HG03442 (cell line): ENCODE measurements at regions not wholly inside any gene's neighbourhood (a gene's known extent, or its start where the extent isn't known, plus 50 kb on each side); places are given as distances from the start of the nearest gene placed in this dataset.
A peak's percentile ranks its signal among the peaks of the same experiment; 100 is the strongest.
"Not testable (repeated sequence)": the region's sequence is repeated elsewhere in the genome, so short reads cannot be mapped to it uniquely, and the experiment has no call there.

Experiments used
- ATAC-seq: cut with Tn5 transposase; IDR thresholded peaks from one replicate; pipeline ENCODE4 v1.9.1; 2021; ENCODE audit warnings: mild to moderate bottlenecking, moderate library complexity; ENCODE audit not compliant: unreplicated experiment

DNA sequence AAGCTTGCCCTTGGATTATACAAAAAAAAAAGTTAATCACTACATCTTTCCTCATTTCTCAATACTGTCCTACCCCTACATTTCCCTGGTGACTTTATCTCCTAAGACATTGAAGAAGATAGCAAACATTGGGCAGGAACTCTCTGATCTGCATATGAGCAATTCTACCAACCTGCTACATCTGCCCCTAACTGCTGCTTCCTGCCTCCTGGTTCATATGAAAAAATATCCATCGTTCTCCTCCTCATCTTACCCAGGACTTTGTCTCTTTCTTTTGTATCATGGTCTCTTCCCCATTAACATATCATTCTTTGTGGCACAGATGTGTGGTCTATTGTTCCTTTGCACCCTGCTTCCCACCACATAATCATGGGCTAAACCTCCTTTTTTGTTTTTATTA is 139.7 kb upstream of the PCGF5 start:
- ATAC-seq = no peak

DNA sequence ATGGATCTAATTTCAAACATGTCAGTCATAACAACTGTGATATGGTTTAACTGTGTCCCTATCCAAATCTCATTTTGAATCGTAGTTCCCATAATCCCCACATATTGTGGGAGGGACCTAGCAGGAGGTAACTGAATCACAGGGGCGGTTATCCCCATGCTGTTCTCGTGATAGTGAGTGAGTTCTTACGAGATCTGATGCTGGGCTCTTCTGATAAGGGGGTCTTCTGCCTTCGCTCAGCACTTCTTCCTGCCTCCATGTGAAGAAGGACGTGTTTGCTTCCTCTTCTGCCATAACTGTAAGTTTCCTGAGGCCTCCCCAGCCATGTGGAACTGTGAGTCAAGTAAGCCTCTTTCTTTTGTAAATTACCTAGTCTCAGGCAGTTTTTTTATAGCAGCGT is 138.0 kb upstream of the PCGF5 start:
- no peak for ATAC-seq

DNA sequence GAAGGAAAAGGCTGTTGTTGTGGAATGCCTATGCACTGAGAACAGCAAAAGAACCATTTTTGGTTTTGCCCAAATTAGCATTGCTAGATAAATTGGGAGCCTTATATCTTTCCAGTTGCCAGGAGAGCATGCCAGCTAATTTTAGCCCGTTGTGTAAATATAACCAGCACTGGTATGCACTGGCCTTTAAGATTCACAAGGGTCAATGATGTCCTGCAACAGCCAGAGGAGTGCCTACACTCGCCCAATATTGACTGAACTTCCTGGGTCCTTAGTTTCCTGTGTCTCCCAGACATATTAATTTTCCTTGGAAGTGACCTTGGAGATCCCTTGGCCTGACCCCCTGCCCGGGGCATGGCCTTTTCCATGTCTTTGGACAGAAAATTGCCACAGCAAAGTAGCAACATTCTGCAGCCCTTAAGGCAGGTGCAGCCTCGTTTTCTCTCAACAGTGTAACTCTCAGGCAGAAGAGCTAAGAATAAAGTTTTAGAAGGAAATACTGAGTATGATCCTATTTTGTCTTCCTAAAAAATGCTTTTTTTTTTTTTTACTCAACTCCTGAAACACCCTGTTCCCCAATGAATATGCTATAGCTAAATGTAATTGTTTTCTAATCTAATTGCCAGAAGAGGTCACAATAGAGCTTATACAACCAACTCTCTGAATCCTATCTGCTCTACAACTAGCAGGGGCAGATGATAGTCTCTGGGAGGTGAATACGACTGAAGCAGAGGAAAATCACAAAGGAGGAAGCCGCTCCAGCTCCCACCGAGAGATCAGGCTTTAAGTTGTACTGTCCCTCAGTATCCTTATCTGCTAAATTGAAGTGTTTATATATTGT is 131.9 kb upstream of the PCGF5 start:
- ATAC-seq = no peak

DNA sequence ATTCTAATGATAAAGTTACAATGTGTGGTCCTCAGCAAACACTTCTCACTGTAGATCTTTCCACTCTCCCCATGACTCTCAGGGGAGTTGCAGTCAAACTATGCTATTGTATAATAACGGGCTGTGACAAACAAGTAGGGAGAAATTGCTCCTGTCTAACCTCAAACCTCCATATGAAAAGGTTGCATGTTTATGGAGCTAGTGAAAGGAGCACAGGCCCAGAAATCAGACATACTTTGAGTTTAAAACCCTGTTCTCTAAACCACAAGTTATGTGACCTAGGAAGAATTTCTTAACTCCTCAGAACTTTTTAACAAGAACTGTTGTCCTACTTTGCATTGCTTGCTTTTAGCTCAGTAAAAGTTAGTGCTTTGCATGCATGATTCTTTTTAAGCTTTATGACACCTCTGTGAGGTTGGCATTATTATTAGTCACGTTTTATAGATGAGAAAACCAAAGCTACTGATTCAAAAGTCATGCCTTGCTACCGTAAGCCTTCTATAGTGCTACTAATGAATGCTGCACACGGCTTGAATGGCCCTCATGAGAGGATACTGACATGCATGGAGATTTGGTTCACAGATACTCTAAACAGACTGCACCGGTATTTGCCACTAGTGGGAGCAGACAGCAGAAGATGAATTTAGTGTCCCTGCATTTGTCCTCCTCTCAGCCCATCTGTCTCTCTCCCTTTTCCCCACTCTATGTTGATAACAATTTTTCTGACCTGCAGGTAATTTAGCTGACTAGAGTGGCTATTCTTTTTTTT is 129.5 kb upstream of the PCGF5 start:
- no peak for ATAC-seq

DNA sequence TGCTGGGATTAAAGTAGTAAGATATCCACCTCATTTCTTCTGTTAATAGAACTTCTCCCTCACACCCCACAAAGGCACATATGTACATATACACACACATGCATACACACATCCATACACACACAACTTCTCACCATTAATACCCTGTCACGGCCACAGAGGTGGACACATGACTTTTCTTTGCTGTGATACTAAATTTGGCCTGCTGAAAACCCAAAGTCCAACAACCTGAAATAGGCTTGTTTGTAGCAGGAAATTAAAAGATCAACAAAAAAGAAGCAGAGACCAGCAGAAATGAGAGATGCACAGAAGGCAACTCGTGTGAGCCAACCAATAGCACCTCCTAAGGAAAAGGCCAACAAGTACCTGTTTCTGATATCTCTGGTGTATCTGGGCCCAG is 128.7 kb upstream of the PCGF5 start:
- no peak for ATAC-seq

DNA sequence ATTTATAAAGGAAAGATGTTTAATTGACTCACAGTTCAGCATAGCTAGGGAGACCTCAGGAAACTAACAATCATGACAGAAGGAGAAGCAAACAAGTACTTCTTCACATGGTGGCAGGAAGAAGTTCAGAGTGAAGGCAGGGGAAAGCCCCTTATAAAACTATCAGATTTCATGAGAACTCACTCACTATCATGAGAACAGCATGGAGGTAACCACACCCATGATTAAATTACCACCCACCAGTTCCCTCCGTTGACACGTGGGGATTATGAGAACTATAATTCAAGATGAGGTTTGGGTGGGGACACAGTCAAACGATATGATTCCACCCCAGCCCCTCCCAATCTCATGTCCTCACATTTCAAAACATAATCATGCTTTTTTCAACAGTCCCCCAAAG is 124.2 kb upstream of the PCGF5 start:
- ATAC-seq = no peak

DNA sequence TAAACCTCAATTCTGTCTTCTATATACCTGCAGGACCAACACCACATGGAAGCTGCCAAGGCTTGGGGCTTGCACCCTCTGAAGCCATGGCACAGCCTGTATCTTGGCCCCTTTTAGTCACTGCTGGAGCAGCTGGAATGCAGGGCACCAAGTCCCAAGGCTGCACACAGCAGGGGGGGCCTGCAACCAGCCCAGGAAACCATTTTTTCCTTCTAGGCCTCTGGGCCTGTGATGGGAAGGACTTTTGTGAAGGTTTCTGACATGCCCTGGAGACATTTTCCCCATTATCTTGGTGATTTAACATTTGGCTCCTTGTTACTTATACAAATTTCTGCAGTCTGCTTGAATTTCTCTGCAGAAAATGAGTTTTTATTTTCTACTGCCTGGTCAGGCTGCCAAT is 123.2 kb upstream of the PCGF5 start:
- ATAC-seq = no peak

DNA sequence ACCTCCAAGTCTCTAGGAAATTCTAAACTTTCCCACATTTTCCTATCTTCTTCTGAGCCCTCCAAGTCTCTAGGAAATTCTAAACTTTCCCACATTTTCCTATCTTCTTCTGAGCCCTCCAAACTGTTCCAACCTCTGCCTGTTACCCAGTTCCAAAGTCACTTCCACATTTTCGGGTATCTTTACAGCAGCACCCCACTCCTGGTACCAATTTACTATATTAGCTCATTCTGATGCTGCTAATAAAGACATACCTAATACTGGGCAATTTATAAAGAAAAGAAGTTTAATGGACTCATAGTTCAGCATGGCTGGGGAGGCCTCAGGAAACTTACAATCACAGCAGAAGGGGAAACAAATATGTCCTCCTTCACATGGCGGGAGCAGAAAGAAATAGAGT is 122.4 kb upstream of the PCGF5 start:
- ATAC-seq = not testable (repeated sequence)

DNA sequence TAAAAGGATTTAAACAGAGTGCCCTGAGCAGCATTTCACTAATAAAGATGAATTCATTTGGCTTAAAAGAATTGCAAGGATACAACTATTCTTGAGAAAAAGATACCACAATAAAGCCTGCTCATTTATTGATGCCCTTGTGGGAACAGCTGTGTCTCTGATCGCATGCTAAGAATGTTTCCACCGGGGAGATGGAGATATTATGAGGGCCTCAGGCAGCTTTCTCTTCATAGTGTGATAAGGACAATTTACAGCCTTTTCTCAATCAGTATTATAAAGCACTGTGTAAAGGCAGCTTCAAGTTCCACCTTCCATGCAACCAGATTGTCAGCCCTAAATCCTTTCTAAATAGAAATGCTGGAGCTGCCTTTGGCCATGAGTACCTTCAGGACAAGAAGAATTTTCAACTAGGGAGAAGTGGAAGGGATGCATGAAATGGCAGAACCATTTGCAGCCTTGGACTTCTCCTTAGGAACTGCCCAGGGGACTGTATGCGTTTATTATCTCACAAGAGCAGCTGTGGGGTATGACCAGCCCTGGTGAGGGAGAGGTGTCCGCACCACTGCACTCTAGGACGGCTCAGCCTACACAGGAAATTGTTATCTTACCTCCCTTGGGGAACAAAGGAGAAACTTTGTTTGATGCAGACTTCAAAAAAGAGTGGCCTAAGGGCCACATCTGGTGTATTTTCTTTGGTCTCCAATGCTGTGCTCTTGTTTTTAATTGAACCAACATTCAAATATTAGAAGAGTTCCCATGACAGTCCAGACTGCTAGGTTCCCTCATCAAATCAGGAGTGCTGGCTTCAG is 116.9 kb upstream of the PCGF5 start:
- peak; percentile 68 for ATAC-seq

DNA sequence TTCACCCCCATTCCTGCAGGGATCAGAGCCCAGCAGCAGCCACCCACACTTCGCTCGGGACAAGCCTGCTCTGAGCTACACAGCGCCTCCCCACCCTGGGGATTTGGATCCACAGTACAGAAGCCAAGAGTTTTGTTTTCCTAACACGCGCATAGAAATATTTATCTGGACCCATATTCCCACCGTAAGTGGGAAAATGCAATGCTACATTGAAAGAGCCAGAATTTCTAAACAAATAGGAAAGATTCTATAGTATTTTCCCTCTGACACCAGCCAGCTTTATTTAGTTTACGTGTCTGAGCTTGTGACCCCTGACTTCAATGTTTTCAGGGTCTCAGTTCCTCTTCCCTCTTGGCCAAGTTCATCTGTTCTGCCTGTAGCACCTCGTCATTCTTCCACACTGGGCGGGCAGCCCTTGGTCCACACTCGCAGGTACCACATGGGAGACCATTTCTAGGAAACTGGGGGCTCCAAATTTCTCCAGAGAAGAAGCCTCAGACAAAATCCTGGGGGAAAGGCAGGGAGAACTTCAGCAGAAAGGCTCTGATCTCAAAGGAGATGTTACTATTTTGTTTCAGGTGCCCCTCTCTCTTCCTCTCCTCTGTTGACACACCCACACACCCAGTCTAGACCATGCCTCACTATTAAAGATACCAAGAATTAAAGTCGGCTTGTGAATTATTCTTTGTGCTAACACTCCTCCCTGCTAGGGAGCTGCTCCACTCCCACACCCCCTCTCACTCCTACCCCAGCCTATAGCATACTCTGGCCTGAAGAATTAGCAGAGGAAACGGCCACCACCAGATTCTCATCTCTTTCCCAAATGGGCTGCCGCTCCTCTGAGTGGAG is 116.0 kb upstream of the PCGF5 start:
- no peak for ATAC-seq

DNA sequence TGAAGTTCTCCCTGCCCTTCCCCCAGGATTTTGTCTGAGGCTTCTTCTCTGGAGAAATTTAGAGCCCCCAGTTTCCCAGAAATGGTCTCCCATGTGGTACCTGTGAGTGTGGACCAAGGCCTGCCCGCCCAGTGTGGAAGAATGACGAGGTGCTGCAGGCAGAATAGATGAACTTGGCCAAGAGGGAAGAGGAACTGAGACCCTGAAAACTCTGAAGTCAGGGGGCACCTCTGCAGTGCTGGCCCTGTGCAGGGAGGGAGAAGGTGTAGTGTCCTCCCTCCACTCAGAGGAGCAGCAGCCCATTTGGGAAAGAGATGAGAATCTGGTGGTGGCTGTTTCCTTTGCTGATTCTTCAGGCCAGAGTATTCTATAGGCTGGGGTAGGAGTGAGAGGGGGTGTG is 115.2 kb upstream of the PCGF5 start:
- no peak for ATAC-seq

DNA sequence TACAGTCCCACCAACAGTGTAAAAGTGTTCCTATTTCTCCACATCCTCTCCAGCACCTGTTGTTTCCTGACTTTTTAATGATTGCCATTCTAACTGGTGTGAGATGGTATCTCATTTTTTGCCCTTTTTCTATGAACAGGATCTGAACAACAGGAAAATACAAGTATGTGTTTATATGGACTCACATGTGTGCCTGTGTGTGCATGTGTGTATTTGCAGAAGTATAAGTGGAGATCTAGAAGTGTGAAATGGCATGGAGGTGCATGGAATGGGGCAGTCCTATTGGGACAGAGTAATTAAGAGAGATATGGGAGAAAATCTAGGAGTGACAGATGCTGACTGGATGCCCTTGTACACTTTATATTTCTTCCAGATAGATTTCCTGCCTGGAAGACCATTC is 111.6 kb upstream of the PCGF5 start:
- ATAC-seq = no peak

DNA sequence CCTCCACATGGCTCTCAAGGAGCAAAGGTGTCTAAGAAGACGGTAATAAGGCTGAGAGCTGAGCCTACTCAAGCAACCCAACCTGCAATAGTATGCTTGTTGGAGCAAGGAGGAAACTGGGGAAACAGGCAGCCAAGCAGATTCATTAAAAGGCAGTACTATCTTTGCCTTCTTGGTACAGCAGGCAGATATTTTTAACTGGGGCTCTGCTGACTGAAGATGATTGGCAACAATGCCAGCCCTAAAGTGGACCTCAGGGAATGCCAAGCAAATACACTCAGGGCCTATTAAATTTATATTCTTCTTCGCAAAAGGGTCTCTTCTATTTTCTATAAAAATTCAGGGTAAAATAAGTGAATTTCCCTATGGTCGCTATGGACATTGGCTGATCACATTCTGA is 109.4 kb upstream of the PCGF5 start:
- no peak for ATAC-seq

DNA sequence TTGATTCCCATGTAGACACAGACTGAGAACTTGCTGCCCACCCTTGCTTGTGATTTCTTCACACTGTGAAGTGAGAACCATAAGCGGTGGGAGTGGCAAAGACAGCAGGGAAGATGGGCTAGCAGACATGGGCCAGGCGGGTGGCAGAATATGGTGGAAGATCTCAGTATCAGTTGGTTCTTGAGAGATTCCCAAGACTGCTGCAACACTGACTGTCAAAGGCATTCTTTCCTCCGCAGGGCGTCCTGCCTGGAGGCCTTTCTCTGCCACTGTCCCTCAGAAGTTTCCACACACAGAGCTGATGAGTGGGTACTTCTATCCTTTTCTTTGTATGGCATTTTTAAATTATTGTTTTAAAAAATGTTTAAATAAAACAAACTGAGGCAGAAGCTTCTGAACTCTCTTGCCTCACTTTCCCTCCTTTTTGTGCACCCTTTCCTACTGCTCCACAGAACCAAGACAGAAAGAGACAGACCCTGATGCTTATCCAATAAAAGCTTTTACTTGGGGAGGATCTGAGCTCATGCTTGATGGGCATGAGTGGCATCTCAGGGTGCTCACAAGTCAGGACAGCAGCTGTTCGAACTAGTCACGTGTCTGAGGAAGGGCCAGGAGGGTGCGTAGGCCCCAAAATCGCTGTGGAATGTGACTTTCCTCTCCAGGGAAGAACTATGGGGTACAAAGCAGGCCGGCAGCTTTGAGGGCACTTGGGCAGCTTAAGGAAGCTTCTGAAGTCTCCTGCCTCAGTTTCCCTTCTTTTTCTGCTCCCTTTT is 104.7 kb upstream of the PCGF5 start:
- no peak for ATAC-seq

DNA sequence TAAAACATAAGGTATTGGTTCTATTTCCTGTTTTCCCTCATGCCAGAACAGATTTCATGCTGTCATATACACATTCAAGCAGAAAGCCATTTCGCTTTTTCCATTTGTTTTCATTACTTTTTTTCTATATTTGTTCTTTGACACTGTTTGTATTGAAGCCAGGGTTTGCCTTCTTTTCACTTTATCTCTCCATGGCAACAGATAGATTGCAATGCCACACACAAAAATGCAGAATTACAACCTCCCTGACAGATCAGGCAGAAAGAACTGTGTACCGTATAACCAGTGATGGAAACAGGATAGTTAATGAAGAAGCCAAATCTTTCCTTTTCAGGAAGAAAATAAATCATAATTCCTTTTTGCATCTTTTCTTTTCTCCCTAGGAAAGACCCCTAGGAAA is 103.0 kb upstream of the PCGF5 start:
- no peak for ATAC-seq

DNA sequence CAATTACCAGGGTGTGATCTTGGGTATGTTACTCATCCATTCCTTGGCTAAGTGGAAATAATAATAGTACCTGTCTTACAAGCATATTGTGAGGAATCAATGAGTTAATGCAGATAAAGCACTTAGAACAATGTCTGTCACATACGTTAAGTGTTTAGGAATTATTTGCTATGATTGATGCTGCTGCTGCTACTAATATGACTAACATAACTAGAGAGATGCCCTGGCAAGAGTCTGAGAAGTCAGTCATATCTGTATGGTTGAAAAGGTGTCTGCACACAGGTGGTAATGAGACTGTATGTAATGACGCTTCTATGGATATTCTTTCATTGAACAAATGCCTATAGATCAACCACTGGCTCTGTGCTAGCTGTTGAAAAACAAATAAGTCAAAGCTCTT is 100.1 kb upstream of the PCGF5 start:
- no peak for ATAC-seq

DNA sequence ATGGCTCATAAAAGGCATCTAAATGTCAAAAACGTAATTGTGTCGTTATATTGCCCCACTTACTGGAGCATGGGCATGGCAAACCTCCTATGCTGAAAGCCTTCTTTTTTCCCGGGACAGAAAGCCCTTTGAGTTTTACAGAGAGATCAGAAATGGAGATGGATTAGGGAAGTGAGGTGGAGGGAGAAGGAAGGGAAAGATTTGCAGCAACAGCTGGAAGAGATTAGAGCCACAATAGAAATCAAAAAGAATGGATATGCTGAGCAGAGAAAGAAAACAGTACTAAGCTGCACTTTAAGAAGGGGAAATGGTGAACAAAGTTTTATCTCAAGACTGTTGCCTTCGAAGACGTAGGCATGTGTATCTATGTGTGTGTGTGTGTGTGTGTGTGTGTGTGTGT is 97.2 kb upstream of the PCGF5 start:
- ATAC-seq = no peak

DNA sequence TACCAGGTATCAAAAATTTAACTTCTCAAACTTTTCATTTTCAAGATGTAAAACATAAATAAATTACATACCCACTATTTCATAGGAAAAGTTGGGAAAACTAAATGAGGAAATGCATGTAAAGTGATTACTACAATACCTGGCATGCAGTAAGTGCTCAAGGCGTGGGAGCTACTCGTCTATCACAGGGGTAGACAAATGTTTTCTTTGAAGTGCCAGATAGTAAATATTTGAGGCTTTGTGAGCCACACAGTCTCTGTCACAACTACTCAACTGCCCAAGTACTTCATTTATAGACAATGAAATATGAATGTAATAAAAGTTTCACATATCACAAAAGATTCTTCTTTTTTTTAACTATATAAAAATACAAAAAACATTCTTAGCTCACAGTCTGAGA is 96.4 kb upstream of the PCGF5 start:
- no peak for ATAC-seq

DNA sequence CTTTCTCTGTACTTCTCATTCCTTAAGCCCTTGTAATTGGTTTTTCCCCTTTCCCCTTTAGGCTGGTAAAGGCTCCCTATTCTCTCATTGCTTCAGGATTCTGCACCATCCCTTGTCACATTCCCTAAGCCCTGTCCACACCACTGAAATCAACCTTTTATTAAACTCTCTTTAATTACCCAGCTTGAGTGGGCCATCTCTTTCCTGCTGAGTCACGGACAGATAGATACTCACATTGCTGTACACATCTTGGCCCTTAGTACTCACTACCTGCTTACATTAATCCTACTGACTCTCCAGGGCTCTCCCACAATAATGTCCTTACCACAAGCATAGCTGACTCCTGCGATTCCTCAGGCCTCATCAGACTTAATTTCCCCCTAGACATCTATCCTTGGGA is 94.0 kb upstream of the PCGF5 start:
- no peak for ATAC-seq
